ENCODE measurements at regions not wholly inside any gene's neighbourhood (a gene's known extent, or its start where the extent isn't known, plus 50 kb on each side); places are given as distances from the start of the nearest gene placed in this dataset.
"Not testable (repeated sequence)": the region's sequence is repeated elsewhere in the genome, so short reads cannot be mapped to it uniquely, and the experiment has no call there.

- peaks cover 57% of the 10 kb centered on the region for H3K27me3 ChIP-seq (ENCODE audit: control insufficient read depth, insufficient read depth, low read length)
- H3K4me2 ChIP-seq (ENCODE audit: low read length) = peak overlapping the region; percentile 70
- H3K4me3 ChIP-seq (ENCODE audit: low read length) = no peak overlapping the region
- peaks cover 4% of the 10 kb centered on the region for H3K4me1 ChIP-seq (ENCODE audit: control insufficient read depth, insufficient read depth, low read length)
- H3K36me3 ChIP-seq (ENCODE audit: insufficient read depth, low read length) = no peaks in the 10 kb centered on the region
- no peaks in the 10 kb centered on the region for H3K9me3 ChIP-seq (replicated peaks; ENCODE audit: low read length)
- H3K9ac ChIP-seq (ENCODE audit: low read depth, low read length) = peak overlapping the region; percentile 1
Measured at GRCh38 chr1:148353461-148354283, 129.4 kb downstream of the PPIAL4G start.

GRCh38 chr1:148352470-148353053 lies 130.5 kb downstream of the PPIAL4G start:
- Histone ChIP-seq H3K27me3 (ENCODE audit: control insufficient read depth, insufficient read depth, low read length) (peaks cover 59% of the 10 kb centered on the region), H3K36me3 (ENCODE audit: insufficient read depth, low read length) (no peaks in the 10 kb centered on the region), H3K9ac (ENCODE audit: low read depth, low read length) (no peak overlapping the region), H3K4me1 (ENCODE audit: control insufficient read depth, insufficient read depth, low read length) (peaks cover 4% of the 10 kb centered on the region), H3K4me3 (ENCODE audit: low read length) (no peak overlapping the region), H3K4me2 (ENCODE audit: low read length) (no peak overlapping the region), H3K9me3 (replicated peaks; ENCODE audit: low read length) (no peaks in the 10 kb centered on the region)

GRCh38 chr1:148347781-148348180 lies 135.3 kb downstream of the PPIAL4G start:
- H3K9me3 ChIP-seq (replicated peaks; ENCODE audit: low read length) = no peaks in the 10 kb centered on the region
- H3K36me3 ChIP-seq (ENCODE audit: insufficient read depth, low read length) = no peaks in the 10 kb centered on the region
- no peak overlapping the region for H3K4me3 ChIP-seq (ENCODE audit: low read length)
- H3K4me2 ChIP-seq (ENCODE audit: low read length) = no peak overlapping the region
- H3K4me1 ChIP-seq (ENCODE audit: control insufficient read depth, insufficient read depth, low read length) = no peaks in the 10 kb centered on the region
- H3K27me3 ChIP-seq (ENCODE audit: control insufficient read depth, insufficient read depth, low read length) = peaks cover 42% of the 10 kb centered on the region
- no peak overlapping the region for H3K9ac ChIP-seq (ENCODE audit: low read depth, low read length)

GRCh38 chr1:148345659-148346151 lies 137.4 kb downstream of the PPIAL4G start:
- H3K9ac ChIP-seq (ENCODE audit: low read depth, low read length); H3K9me3 ChIP-seq (replicated peaks; ENCODE audit: low read length); H3K36me3 ChIP-seq (ENCODE audit: insufficient read depth, low read length); H3K4me3 ChIP-seq (ENCODE audit: low read length); H3K4me1 ChIP-seq (ENCODE audit: control insufficient read depth, insufficient read depth, low read length); H3K4me2 ChIP-seq (ENCODE audit: low read length): not testable (repeated sequence)
- H3K27me3 ChIP-seq (ENCODE audit: control insufficient read depth, insufficient read depth, low read length) = peaks cover 21% of the 10 kb centered on the region

- not testable (repeated sequence) for H3K4me1 ChIP-seq (ENCODE audit: control insufficient read depth, insufficient read depth, low read length); H3K9me3 ChIP-seq (replicated peaks; ENCODE audit: low read length); H3K36me3 ChIP-seq (ENCODE audit: insufficient read depth, low read length); H3K4me2 ChIP-seq (ENCODE audit: low read length); H3K9ac ChIP-seq (ENCODE audit: low read depth, low read length); H3K4me3 ChIP-seq (ENCODE audit: low read length)
- H3K27me3 ChIP-seq (ENCODE audit: control insufficient read depth, insufficient read depth, low read length) = peaks cover 12% of the 10 kb centered on the region
Measured at GRCh38 chr1:148344651-148345050, 138.5 kb downstream of the PPIAL4G start.

- H3K4me3 ChIP-seq (ENCODE audit: low read length); H3K9ac ChIP-seq (ENCODE audit: low read depth, low read length); H3K4me1 ChIP-seq (ENCODE audit: control insufficient read depth, insufficient read depth, low read length); H3K4me2 ChIP-seq (ENCODE audit: low read length); H3K36me3 ChIP-seq (ENCODE audit: insufficient read depth, low read length); H3K27me3 ChIP-seq (ENCODE audit: control insufficient read depth, insufficient read depth, low read length); H3K9me3 ChIP-seq (replicated peaks; ENCODE audit: low read length): not testable (repeated sequence)
Measured at GRCh38 chr1:148341729-148342128, 141.4 kb downstream of the PPIAL4G start.

- not testable (repeated sequence) for H3K9ac ChIP-seq (ENCODE audit: low read depth, low read length); H3K4me3 ChIP-seq (ENCODE audit: low read length); H3K4me2 ChIP-seq (ENCODE audit: low read length); H3K9me3 ChIP-seq (replicated peaks; ENCODE audit: low read length); H3K4me1 ChIP-seq (ENCODE audit: control insufficient read depth, insufficient read depth, low read length); H3K36me3 ChIP-seq (ENCODE audit: insufficient read depth, low read length); H3K27me3 ChIP-seq (ENCODE audit: control insufficient read depth, insufficient read depth, low read length)
Measured at GRCh38 chr1:148336121-148336918, 146.8 kb downstream of the PPIAL4G start.

GRCh38 chr1:148334339-148335130 lies 148.6 kb downstream of the PPIAL4G start:
- H3K4me2 ChIP-seq (ENCODE audit: low read length) = peak overlapping the region; percentile 91
- H3K27me3 ChIP-seq (ENCODE audit: control insufficient read depth, insufficient read depth, low read length) = peaks cover 10% of the 10 kb centered on the region
- H3K9ac ChIP-seq (ENCODE audit: low read depth, low read length) = peak overlapping the region; percentile 85
- H3K4me3 ChIP-seq (ENCODE audit: low read length) = peak overlapping the region; percentile 75
- no peaks in the 10 kb centered on the region for H3K9me3 ChIP-seq (replicated peaks; ENCODE audit: low read length)
- peaks cover 10% of the 10 kb centered on the region for H3K4me1 ChIP-seq (ENCODE audit: control insufficient read depth, insufficient read depth, low read length)
- no peaks in the 10 kb centered on the region for H3K36me3 ChIP-seq (ENCODE audit: insufficient read depth, low read length)

GRCh38 chr1:148333875-148334338 lies 149.2 kb downstream of the PPIAL4G start:
- peak overlapping the region; percentile 13 for H3K9ac ChIP-seq (ENCODE audit: low read depth, low read length)
- H3K9me3 ChIP-seq (replicated peaks; ENCODE audit: low read length) = no peaks in the 10 kb centered on the region
- H3K4me1 ChIP-seq (ENCODE audit: control insufficient read depth, insufficient read depth, low read length) = peaks cover 10% of the 10 kb centered on the region
- no peaks in the 10 kb centered on the region for H3K36me3 ChIP-seq (ENCODE audit: insufficient read depth, low read length)
- peaks cover 14% of the 10 kb centered on the region for H3K27me3 ChIP-seq (ENCODE audit: control insufficient read depth, insufficient read depth, low read length)
- peak overlapping the region; percentile 91 for H3K4me2 ChIP-seq (ENCODE audit: low read length)
- H3K4me3 ChIP-seq (ENCODE audit: low read length) = peak overlapping the region; percentile 75

- Histone ChIP-seq H3K4me1 (ENCODE audit: control insufficient read depth, insufficient read depth, low read length) (peaks cover 3% of the 10 kb centered on the region), H3K27me3 (ENCODE audit: control insufficient read depth, insufficient read depth, low read length) (peaks cover 10% of the 10 kb centered on the region), H3K9ac (ENCODE audit: low read depth, low read length) (no peak overlapping the region), H3K4me2 (ENCODE audit: low read length) (no peak overlapping the region), H3K9me3 (replicated peaks; ENCODE audit: low read length) (no peaks in the 10 kb centered on the region), H3K36me3 (ENCODE audit: insufficient read depth, low read length) (no peaks in the 10 kb centered on the region), H3K4me3 (ENCODE audit: low read length) (no peak overlapping the region)
Measured at GRCh38 chr1:148328884-148329283, 154.2 kb downstream of the PPIAL4G start.

- not testable (repeated sequence) for H3K9ac ChIP-seq (ENCODE audit: low read depth, low read length); H3K27me3 ChIP-seq (ENCODE audit: control insufficient read depth, insufficient read depth, low read length); H3K4me2 ChIP-seq (ENCODE audit: low read length); H3K36me3 ChIP-seq (ENCODE audit: insufficient read depth, low read length); H3K9me3 ChIP-seq (replicated peaks; ENCODE audit: low read length); H3K4me3 ChIP-seq (ENCODE audit: low read length); H3K4me1 ChIP-seq (ENCODE audit: control insufficient read depth, insufficient read depth, low read length)
Measured at GRCh38 chr1:148325031-148325430, 158.1 kb downstream of the PPIAL4G start.
